ENCODE measurements at regions not wholly inside any gene's neighbourhood (a gene's known extent, or its start where the extent isn't known, plus 50 kb on each side); places are given as distances from the start of the nearest gene placed in this dataset.

DNA sequence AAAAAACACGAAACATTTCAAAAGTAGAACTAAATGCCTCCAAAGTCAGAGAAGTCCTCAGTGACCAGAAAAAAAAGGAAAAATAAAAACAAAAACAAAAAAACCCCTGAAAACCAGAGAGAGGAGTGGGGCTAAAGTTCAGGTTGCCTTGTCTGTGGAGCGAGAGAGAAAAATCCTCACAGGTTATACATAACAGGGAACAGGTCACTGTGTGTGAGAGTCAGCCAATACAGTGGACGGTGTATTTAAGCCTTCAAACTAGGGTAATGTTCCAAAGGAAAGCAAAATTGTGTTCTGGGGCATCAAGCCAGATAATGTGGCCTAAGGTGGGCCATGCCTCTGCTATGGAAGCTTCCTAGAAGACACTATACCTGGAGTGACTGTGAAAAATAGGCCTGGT, 216.1 kb upstream of the SUCLG2 start:
- H3K27me3 ChIP-seq (ENCODE audit: control insufficient read depth in 2 of 2, insufficient read depth in 1 of 2, low read length in 1 of 2): no peaks in the 10 kb centered on the region
- H3K4me1 ChIP-seq (ENCODE audit: control insufficient read depth in 2 of 2, insufficient read depth in 2 of 2, low read length in 2 of 2): no peaks in the 10 kb centered on the region
- 79% methylated on average over 3 of the region's 3 CpGs for WGBS
- H3K4me3 ChIP-seq (ENCODE audit: low read length in 2 of 2): no peak overlapping the region
- no peaks in the 10 kb centered on the region for H3K36me3 ChIP-seq (ENCODE audit: control insufficient read depth in 2 of 2, insufficient read depth in 2 of 2, low read length in 1 of 2)
- no peak overlapping the region for H3K27ac ChIP-seq (ENCODE audit: low read depth in 1 of 2, low read length in 1 of 2)
- no peak for DNase-seq (ENCODE audit: low read depth in 6 of 9, low spot score in 9 of 9)
- H3K9me3 ChIP-seq (ENCODE audit: control insufficient read depth in 2 of 2, insufficient read depth in 1 of 2, low read length in 1 of 2): no peaks in the 10 kb centered on the region

DNA sequence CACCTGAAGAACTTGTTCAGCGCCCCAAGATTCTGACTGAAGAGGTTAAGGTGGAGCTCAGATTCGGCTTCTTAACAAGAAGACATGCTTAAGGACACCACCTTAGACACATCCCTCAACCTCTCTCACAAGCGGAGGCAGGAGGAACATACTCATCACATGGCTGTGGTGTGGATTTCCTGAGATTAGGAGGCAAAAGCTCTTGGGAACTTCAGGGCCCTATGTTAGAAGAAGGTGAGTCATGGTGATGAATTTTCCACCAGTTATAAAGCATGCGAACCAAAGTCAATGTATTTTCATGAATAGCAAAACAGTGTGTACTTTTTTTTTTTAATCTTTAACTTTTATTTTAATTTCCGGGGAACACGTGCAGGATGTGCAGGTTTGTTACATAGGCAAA, 212.2 kb upstream of the SUCLG2 start:
- no peak overlapping the region for H3K4me3 ChIP-seq (ENCODE audit: low read length in 2 of 2)
- H3K27ac ChIP-seq (ENCODE audit: low read depth in 1 of 2, low read length in 1 of 2): no peak overlapping the region
- H3K27me3 ChIP-seq (ENCODE audit: control insufficient read depth in 2 of 2, insufficient read depth in 1 of 2, low read length in 1 of 2): no peaks in the 10 kb centered on the region
- H3K9me3 ChIP-seq (ENCODE audit: control insufficient read depth in 2 of 2, insufficient read depth in 1 of 2, low read length in 1 of 2): no peaks in the 10 kb centered on the region
- no peaks in the 10 kb centered on the region for H3K4me1 ChIP-seq (ENCODE audit: control insufficient read depth in 2 of 2, insufficient read depth in 2 of 2, low read length in 2 of 2)
- H3K36me3 ChIP-seq (ENCODE audit: control insufficient read depth in 2 of 2, insufficient read depth in 2 of 2, low read length in 1 of 2): no peaks in the 10 kb centered on the region
- DNase-seq (ENCODE audit: low read depth in 6 of 9, low spot score in 9 of 9): no peak
- WGBS: 98% methylated on average over 6 of the region's 6 CpGs

DNA sequence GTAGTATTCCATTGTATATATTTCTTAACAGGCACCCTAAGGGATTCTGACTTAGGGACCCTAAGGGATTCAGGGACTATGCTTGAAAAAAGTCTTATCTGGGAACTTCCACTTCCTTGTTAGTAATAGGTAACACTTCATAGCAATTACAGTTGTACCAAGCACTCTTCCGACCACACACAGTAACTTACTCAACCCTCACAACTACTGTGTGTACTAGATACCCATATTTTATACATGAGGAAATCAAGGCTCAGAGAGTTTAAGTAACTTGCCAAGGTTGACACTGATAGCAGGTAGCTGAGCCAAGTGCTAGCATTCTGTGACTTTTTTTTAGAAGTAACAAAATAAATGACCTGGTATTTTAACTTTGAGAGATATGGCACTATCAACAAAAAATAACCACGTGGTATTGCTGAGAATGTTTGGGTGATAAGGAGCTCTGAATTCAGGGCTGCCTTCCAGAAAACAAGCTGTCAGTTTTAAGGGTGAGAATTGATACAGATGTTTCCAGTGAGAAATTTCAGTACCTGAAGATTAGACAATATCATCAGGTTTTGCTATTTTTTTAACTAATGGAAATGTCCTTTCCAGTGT, 210.3 kb upstream of the SUCLG2 start:
- Histone ChIP-seq H3K4me3 (ENCODE audit: low read length in 2 of 2) (no peak overlapping the region), H3K27ac (ENCODE audit: low read depth in 1 of 2, low read length in 1 of 2) (no peak overlapping the region), H3K4me1 (ENCODE audit: control insufficient read depth in 2 of 2, insufficient read depth in 2 of 2, low read length in 2 of 2) (no peaks in the 10 kb centered on the region), H3K9me3 (ENCODE audit: control insufficient read depth in 2 of 2, insufficient read depth in 1 of 2, low read length in 1 of 2) (no peaks in the 10 kb centered on the region), H3K27me3 (ENCODE audit: control insufficient read depth in 2 of 2, insufficient read depth in 1 of 2, low read length in 1 of 2) (no peaks in the 10 kb centered on the region), H3K36me3 (ENCODE audit: control insufficient read depth in 2 of 2, insufficient read depth in 2 of 2, low read length in 1 of 2) (no peaks in the 10 kb centered on the region)
- 54% methylated on average over 2 of the region's 2 CpGs for WGBS
- no peak for DNase-seq (ENCODE audit: low read depth in 6 of 9, low spot score in 9 of 9)

DNA sequence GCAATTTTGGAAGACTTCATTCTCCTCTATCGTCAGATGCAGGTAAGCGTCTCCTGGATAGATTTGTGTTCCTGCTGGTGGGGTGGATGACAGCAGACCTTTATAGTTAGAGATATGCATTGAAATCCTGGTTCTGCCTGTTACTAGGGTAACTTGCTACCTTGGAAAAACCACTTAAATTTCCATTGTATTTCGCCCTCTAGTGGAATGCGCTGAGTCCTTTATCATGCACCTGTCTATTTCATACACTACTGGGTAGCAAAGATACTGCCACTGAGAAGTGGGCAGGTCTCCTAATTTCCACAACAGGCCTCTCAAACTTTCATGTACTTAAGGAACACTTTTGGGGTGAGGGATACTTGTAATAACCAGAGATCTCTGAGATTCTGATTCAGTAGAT, 209.5 kb upstream of the SUCLG2 start:
- DNase-seq (ENCODE audit: low read depth in 6 of 9, low spot score in 9 of 9): no peak
- no peaks in the 10 kb centered on the region for H3K9me3 ChIP-seq (ENCODE audit: control insufficient read depth in 2 of 2, insufficient read depth in 1 of 2, low read length in 1 of 2)
- WGBS: 80% methylated on average over 4 of the region's 4 CpGs

DNA sequence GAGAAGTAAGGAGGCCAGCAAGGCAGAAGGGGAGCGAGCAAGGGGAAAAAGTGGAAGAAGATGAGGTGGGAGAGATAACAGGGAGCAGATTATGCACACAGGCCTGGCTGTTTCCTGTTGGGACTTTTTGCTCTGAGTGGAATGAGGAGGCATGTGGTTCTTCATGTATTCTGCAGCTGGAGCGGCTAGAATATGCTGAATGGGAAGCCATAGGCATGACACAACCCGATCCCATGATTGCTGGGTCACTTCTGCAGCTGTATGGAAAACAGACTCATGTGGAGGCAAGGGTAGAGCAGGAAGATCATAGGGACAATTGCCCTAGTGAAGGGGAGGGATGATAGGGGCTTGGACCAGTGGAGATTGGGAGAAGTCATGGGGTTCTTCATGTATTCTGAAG, 206.0 kb upstream of the SUCLG2 start:
- DNase-seq (ENCODE audit: low read depth in 6 of 9, low spot score in 9 of 9): no peak
- 91% methylated on average over 3 of the region's 3 CpGs for WGBS
- H3K4me3 ChIP-seq (ENCODE audit: low read length in 2 of 2): no peak overlapping the region

More for the DNA sequence above, 209.5 kb upstream of the SUCLG2 start:
- Histone ChIP-seq H3K36me3 (ENCODE audit: control insufficient read depth in 2 of 2, insufficient read depth in 2 of 2, low read length in 1 of 2) (no peaks in the 10 kb centered on the region), H3K27me3 (ENCODE audit: control insufficient read depth in 2 of 2, insufficient read depth in 1 of 2, low read length in 1 of 2) (no peaks in the 10 kb centered on the region), H3K4me3 (ENCODE audit: low read length in 2 of 2) (no peak overlapping the region), H3K27ac (ENCODE audit: low read depth in 1 of 2, low read length in 1 of 2) (no peak overlapping the region), H3K4me1 (ENCODE audit: control insufficient read depth in 2 of 2, insufficient read depth in 2 of 2, low read length in 2 of 2) (no peaks in the 10 kb centered on the region)

DNA sequence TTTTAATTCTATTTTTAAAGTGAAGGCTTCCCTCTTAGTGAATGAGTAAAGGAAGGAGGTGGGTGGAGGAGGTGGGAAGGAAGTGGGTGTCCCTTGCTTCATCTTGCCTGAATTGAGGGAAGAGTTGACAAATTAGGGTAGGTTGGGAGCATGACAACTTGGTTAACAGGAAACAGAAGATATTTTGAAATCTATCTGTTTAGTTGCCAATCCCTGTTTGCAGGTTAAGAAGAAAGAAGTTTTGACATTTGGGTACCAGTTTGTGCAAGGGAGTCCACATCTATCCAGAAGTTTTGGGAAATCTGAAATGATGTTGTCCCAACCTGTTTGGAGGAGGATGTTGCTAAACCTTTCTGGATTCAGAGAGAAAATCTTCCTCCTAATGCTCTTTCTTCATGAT, 204.1 kb upstream of the SUCLG2 start:
- Histone ChIP-seq H3K36me3 (ENCODE audit: control insufficient read depth in 2 of 2, insufficient read depth in 2 of 2, low read length in 1 of 2) (no peaks in the 10 kb centered on the region), H3K27me3 (ENCODE audit: control insufficient read depth in 2 of 2, insufficient read depth in 1 of 2, low read length in 1 of 2) (no peaks in the 10 kb centered on the region), H3K27ac (ENCODE audit: low read depth in 1 of 2, low read length in 1 of 2) (no peak overlapping the region), H3K9me3 (ENCODE audit: control insufficient read depth in 2 of 2, insufficient read depth in 1 of 2, low read length in 1 of 2) (no peaks in the 10 kb centered on the region), H3K4me1 (ENCODE audit: control insufficient read depth in 2 of 2, insufficient read depth in 2 of 2, low read length in 2 of 2) (no peaks in the 10 kb centered on the region), H3K4me3 (ENCODE audit: low read length in 2 of 2) (no peak overlapping the region)
- no peak for DNase-seq (ENCODE audit: low read depth in 6 of 9, low spot score in 9 of 9)

More for the DNA sequence above, 206.0 kb upstream of the SUCLG2 start:
- no peaks in the 10 kb centered on the region for H3K27me3 ChIP-seq (ENCODE audit: control insufficient read depth in 2 of 2, insufficient read depth in 1 of 2, low read length in 1 of 2)
- H3K9me3 ChIP-seq (ENCODE audit: control insufficient read depth in 2 of 2, insufficient read depth in 1 of 2, low read length in 1 of 2): no peaks in the 10 kb centered on the region
- no peaks in the 10 kb centered on the region for H3K4me1 ChIP-seq (ENCODE audit: control insufficient read depth in 2 of 2, insufficient read depth in 2 of 2, low read length in 2 of 2)
- no peaks in the 10 kb centered on the region for H3K36me3 ChIP-seq (ENCODE audit: control insufficient read depth in 2 of 2, insufficient read depth in 2 of 2, low read length in 1 of 2)
- H3K27ac ChIP-seq (ENCODE audit: low read depth in 1 of 2, low read length in 1 of 2): no peak overlapping the region

DNA sequence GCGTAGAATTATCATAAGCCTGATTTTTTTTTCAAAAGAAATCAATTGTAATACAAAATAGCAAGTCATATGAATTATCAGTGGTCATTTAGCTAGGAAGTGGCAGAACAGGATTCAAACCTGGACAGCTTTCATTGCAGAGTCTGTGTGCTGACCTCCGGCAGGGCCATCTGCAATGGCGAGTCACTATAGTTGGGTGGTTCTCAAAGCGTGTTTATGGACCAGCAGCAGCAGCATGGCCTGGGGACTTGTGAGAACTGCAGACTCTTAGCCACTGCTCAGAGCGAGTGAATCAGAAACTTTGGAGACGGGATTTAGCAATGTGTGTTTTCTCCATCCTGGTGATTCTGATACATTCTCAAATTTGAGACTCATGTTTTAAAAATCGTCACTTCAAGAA, 202.3 kb upstream of the SUCLG2 start:
- Histone ChIP-seq H3K36me3 (ENCODE audit: control insufficient read depth in 2 of 2, insufficient read depth in 2 of 2, low read length in 1 of 2) (no peaks in the 10 kb centered on the region), H3K9me3 (ENCODE audit: control insufficient read depth in 2 of 2, insufficient read depth in 1 of 2, low read length in 1 of 2) (no peaks in the 10 kb centered on the region), H3K27me3 (ENCODE audit: control insufficient read depth in 2 of 2, insufficient read depth in 1 of 2, low read length in 1 of 2) (no peaks in the 10 kb centered on the region), H3K4me3 (ENCODE audit: low read length in 2 of 2) (no peak overlapping the region), H3K4me1 (ENCODE audit: control insufficient read depth in 2 of 2, insufficient read depth in 2 of 2, low read length in 2 of 2) (no peaks in the 10 kb centered on the region), H3K27ac (ENCODE audit: low read depth in 1 of 2, low read length in 1 of 2) (no peak overlapping the region)
- 93% methylated on average over 7 of the region's 7 CpGs for WGBS
- DNase-seq (ENCODE audit: low read depth in 6 of 9, low spot score in 9 of 9): no peak

DNA sequence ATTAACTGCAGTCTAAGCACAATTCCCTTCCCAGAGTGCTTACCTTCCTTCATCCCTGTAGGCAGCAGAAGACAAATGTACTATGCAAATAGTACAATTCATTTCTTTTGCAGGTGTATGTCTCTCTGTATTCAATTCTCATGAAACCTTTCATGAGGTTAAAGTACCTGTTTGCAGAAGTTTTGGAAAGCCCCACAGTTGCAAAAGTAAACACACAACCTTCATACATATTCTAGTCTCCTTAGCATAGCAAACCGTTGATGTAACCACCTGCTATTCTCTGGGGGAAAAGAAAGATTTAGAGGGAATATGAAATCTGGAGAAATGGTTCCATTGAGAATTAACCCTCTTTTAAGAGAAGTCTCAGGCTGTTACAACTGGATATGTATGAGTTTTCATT, 200.3 kb upstream of the SUCLG2 start:
- DNase-seq (ENCODE audit: low read depth in 6 of 9, low spot score in 9 of 9): no peak
- H3K27me3 ChIP-seq (ENCODE audit: control insufficient read depth in 2 of 2, insufficient read depth in 1 of 2, low read length in 1 of 2): no peaks in the 10 kb centered on the region
- no peak overlapping the region for H3K27ac ChIP-seq (ENCODE audit: low read depth in 1 of 2, low read length in 1 of 2)

DNA sequence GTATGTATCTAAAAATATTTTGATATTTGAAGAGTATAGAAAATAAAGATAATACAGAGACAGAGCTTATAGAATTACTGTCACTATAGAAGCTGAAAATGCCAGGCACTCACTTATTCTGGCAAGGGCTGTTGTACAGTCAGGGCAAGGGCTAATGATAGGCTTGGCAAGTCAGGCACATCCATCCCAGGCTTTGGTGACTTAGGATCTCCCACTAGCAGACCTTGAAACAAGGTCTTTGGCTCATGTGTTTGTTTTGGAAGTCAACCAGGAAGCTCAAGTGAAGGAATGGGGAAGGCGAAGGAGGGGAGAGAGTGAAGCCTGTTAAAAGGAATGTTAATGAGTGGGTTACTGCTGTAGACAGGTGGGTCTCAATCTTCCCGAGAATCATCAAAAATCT, 199.1 kb upstream of the SUCLG2 start:
- WGBS: 89% methylated on average over 2 of the region's 2 CpGs
- H3K9me3 ChIP-seq (ENCODE audit: control insufficient read depth in 2 of 2, insufficient read depth in 1 of 2, low read length in 1 of 2): no peaks in the 10 kb centered on the region
- no peaks in the 10 kb centered on the region for H3K4me1 ChIP-seq (ENCODE audit: control insufficient read depth in 2 of 2, insufficient read depth in 2 of 2, low read length in 2 of 2)
- H3K27ac ChIP-seq (ENCODE audit: low read depth in 1 of 2, low read length in 1 of 2): no peak overlapping the region
- DNase-seq (ENCODE audit: low read depth in 6 of 9, low spot score in 9 of 9): no peak
- no peaks in the 10 kb centered on the region for H3K36me3 ChIP-seq (ENCODE audit: control insufficient read depth in 2 of 2, insufficient read depth in 2 of 2, low read length in 1 of 2)
- no peak overlapping the region for H3K4me3 ChIP-seq (ENCODE audit: low read length in 2 of 2)
- no peaks in the 10 kb centered on the region for H3K27me3 ChIP-seq (ENCODE audit: control insufficient read depth in 2 of 2, insufficient read depth in 1 of 2, low read length in 1 of 2)

More for the DNA sequence above, 200.3 kb upstream of the SUCLG2 start:
- no peaks in the 10 kb centered on the region for H3K36me3 ChIP-seq (ENCODE audit: control insufficient read depth in 2 of 2, insufficient read depth in 2 of 2, low read length in 1 of 2)
- H3K4me3 ChIP-seq (ENCODE audit: low read length in 2 of 2): no peak overlapping the region
- no peaks in the 10 kb centered on the region for H3K9me3 ChIP-seq (ENCODE audit: control insufficient read depth in 2 of 2, insufficient read depth in 1 of 2, low read length in 1 of 2)
- H3K4me1 ChIP-seq (ENCODE audit: control insufficient read depth in 2 of 2, insufficient read depth in 2 of 2, low read length in 2 of 2): no peaks in the 10 kb centered on the region
- WGBS: 91% methylated on average over 1 of the region's 1 CpG

DNA sequence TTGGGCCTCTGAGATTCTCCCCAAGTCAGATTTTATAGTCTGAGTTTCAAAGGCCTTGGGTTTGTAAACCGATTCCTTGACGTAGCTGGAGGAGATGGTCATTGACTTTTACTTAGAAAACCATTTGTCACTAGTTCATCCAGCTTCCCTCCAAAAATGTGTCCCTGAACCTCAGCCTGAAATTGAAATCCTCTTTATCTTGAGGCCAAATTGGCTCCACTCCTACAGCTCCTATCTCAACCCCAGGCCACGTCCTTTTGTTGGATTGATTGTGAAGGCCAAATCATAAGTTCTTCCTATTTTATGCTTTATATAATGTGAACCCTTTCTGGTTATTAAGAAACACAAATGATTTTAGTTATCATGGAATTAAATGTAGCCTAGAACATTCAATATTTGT, 193.9 kb upstream of the SUCLG2 start:
- Histone ChIP-seq H3K9me3 (ENCODE audit: control insufficient read depth in 2 of 2, insufficient read depth in 1 of 2, low read length in 1 of 2) (no peaks in the 10 kb centered on the region), H3K27me3 (ENCODE audit: control insufficient read depth in 2 of 2, insufficient read depth in 1 of 2, low read length in 1 of 2) (no peaks in the 10 kb centered on the region), H3K27ac (ENCODE audit: low read depth in 1 of 2, low read length in 1 of 2) (no peak overlapping the region), H3K4me3 (ENCODE audit: low read length in 2 of 2) (no peak overlapping the region), H3K4me1 (ENCODE audit: control insufficient read depth in 2 of 2, insufficient read depth in 2 of 2, low read length in 2 of 2) (no peaks in the 10 kb centered on the region), H3K36me3 (ENCODE audit: control insufficient read depth in 2 of 2, insufficient read depth in 2 of 2, low read length in 1 of 2) (no peaks in the 10 kb centered on the region)
- no peak for DNase-seq (ENCODE audit: low read depth in 6 of 9, low spot score in 9 of 9)
- 94% methylated on average over 3 of the region's 3 CpGs for WGBS
